ENCODE measurements at regions not wholly inside any gene's neighbourhood (a gene's known extent, or its start where the extent isn't known, plus 50 kb on each side); places are given as distances from the start of the nearest gene placed in this dataset.

DNA sequence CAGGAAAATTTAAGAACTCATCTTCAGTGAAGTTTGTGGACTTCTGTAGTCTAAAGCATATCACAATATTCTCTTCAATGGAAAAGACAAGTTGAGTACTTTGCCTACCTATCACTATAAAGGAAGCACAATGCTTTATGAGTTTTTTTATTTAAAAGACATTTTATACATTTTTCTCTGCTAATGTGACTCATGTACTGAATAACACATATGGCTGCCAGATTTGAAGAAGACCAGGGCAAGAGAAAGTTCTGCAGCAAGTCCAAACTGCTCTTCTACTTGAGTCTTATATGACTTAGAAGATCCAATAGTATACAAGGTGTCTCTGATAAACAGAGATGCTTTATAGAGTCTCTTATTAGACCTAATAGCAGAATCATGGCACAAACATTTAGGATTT lies 978.4 kb downstream of the TLE4 start:
- Histone ChIP-seq H2AFZ (ENCODE audit: low read depth, low read length, severe bottlenecking) (no peak overlapping the region), H3K9me2 (replicated peaks; ENCODE audit: insufficient read depth, low read length) (no peaks in the 10 kb centered on the region), H3F3A (ENCODE audit: insufficient read depth) (no peaks in the 10 kb centered on the region), H3K27ac (ENCODE audit: low read depth, low read length) (no peak overlapping the region), H4K20me1 (ENCODE audit: low read depth, low read length) (no peaks in the 10 kb centered on the region), H3K9ac (ENCODE audit: low read length) (no peak overlapping the region), H3K79me2 (ENCODE audit: insufficient read depth, low read length) (no peaks in the 10 kb centered on the region), H3K27me3 (ENCODE audit: low read length) (no peaks in the 10 kb centered on the region), H3K9me3 (ENCODE audit: insufficient read depth, low read length) (no peaks in the 10 kb centered on the region), H3K4me2 (ENCODE audit: low read depth, low read length, poor library complexity, severe bottlenecking) (no peak overlapping the region), H3K36me3 (ENCODE audit: low read length) (no peaks in the 10 kb centered on the region), H3K4me3 (ENCODE audit: insufficient read depth, low read length, poor library complexity, severe bottlenecking) (no peak overlapping the region)
- TF ChIP-seq, protein P1, sequence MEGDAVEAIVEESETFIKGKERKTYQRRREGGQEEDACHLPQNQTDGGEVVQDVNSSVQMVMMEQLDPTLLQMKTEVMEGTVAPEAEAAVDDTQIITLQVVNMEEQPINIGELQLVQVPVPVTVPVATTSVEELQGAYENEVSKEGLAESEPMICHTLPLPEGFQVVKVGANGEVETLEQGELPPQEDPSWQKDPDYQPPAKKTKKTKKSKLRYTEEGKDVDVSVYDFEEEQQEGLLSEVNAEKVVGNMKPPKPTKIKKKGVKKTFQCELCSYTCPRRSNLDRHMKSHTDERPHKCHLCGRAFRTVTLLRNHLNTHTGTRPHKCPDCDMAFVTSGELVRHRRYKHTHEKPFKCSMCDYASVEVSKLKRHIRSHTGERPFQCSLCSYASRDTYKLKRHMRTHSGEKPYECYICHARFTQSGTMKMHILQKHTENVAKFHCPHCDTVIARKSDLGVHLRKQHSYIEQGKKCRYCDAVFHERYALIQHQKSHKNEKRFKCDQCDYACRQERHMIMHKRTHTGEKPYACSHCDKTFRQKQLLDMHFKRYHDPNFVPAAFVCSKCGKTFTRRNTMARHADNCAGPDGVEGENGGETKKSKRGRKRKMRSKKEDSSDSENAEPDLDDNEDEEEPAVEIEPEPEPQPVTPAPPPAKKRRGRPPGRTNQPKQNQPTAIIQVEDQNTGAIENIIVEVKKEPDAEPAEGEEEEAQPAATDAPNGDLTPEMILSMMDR (IDR thresholded peaks at IDR 0.05; ENCODE audit: insufficient read depth, low read length, poor library complexity, severe bottlenecking): no peak
- TF ChIP-seq EZH2phosphoT487 (conservative IDR thresholded peaks at IDR 0.05; ENCODE audit: low read length): no peak

DNA sequence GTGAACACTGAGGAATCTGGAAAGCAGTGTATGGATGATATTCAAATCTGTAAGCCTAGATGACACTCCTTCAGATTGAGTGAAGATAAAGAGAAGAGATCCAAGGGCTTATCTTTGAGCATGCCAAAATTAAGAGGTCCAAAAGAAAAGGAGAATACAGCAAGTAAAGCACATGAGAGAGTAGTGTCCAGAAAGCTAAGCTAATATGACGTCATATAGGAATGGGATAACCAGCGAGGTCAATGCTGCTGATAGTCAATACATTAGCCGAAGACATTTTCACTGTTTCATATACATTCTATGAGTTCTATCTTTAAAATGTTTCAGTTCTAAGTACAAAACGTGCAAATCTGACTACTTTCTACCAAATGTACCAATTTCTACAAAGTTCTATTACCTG lies 975.8 kb downstream of the TLE4 start:
- Histone ChIP-seq H3K27me3 (ENCODE audit: low read length) (no peaks in the 10 kb centered on the region), H3K9ac (ENCODE audit: low read length) (no peak overlapping the region), H3K27ac (ENCODE audit: low read depth, low read length) (no peak overlapping the region), H2AFZ (ENCODE audit: low read depth, low read length, severe bottlenecking) (no peak overlapping the region), H3K9me3 (ENCODE audit: insufficient read depth, low read length) (no peaks in the 10 kb centered on the region), H3K79me2 (ENCODE audit: insufficient read depth, low read length) (no peaks in the 10 kb centered on the region), H3K4me2 (ENCODE audit: low read depth, low read length, poor library complexity, severe bottlenecking) (no peak overlapping the region), H3F3A (ENCODE audit: insufficient read depth) (no peaks in the 10 kb centered on the region), H3K36me3 (ENCODE audit: low read length) (no peaks in the 10 kb centered on the region), H3K9me2 (replicated peaks; ENCODE audit: insufficient read depth, low read length) (no peaks in the 10 kb centered on the region), H4K20me1 (ENCODE audit: low read depth, low read length) (no peaks in the 10 kb centered on the region), H3K4me3 (ENCODE audit: insufficient read depth, low read length, poor library complexity, severe bottlenecking) (no peak overlapping the region)
- no peak for TF ChIP-seq EZH2phosphoT487 (conservative IDR thresholded peaks at IDR 0.05; ENCODE audit: low read length)
- TF ChIP-seq, protein P1 (IDR thresholded peaks at IDR 0.05; ENCODE audit: insufficient read depth, low read length, poor library complexity, severe bottlenecking): no peak

DNA sequence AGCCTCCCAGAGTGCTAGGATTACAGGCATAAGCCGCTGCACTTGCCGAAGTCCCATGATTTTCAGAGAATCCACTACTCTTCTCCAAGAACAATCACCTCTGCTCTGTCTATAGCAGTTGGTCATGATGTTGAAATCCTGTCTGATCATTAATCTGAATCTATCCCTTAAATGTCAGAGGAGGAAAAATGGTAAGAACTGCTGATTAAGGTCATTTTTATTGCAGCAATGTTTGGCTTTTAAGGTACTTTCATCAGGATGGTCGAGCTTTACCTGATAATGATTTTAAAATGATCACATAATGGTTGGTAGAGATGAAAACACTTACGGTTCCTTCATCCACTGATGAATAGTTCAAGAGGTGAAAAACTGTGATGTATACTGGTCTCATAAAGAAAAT lies 968.6 kb downstream of the TLE4 start:
- H3K27ac ChIP-seq (ENCODE audit: low read depth, low read length): no peak overlapping the region
- H3K9me3 ChIP-seq (ENCODE audit: insufficient read depth, low read length): no peaks in the 10 kb centered on the region
- H3K9ac ChIP-seq (ENCODE audit: low read length): no peak overlapping the region
- H3K4me3 ChIP-seq (ENCODE audit: insufficient read depth, low read length, poor library complexity, severe bottlenecking): no peak overlapping the region
- H3K36me3 ChIP-seq (ENCODE audit: low read length): no peaks in the 10 kb centered on the region
- TF ChIP-seq, protein P1 (IDR thresholded peaks at IDR 0.05; ENCODE audit: insufficient read depth, low read length, poor library complexity, severe bottlenecking): no peak
- no peak for TF ChIP-seq EZH2phosphoT487 (conservative IDR thresholded peaks at IDR 0.05; ENCODE audit: low read length)
- H3K27me3 ChIP-seq (ENCODE audit: low read length): no peaks in the 10 kb centered on the region
- no peak overlapping the region for H3K4me2 ChIP-seq (ENCODE audit: low read depth, low read length, poor library complexity, severe bottlenecking)
- no peaks in the 10 kb centered on the region for H4K20me1 ChIP-seq (ENCODE audit: low read depth, low read length)
- no peaks in the 10 kb centered on the region for H3K79me2 ChIP-seq (ENCODE audit: insufficient read depth, low read length)
- H3K9me2 ChIP-seq (replicated peaks; ENCODE audit: insufficient read depth, low read length): no peaks in the 10 kb centered on the region
- no peak overlapping the region for H2AFZ ChIP-seq (ENCODE audit: low read depth, low read length, severe bottlenecking)
- no peaks in the 10 kb centered on the region for H3F3A ChIP-seq (ENCODE audit: insufficient read depth)
